ENCODE measurements at regions not wholly inside any gene's neighbourhood (a gene's known extent, or its start where the extent isn't known, plus 50 kb on each side); places are given as distances from the start of the nearest gene placed in this dataset.
"Not testable (repeated sequence)": the region's sequence is repeated elsewhere in the genome, so short reads cannot be mapped to it uniquely, and the experiment has no call there.

- not testable (repeated sequence) for TF ChIP-seq CTCF, POLR2A (IDR thresholded peaks at IDR 0.05)
Measured at GRCh38 chr3:10109-10996, 186.2 kb upstream of the CHL1 start.

All from uterus (tissue), 2 donors.